NCI-H446 treated with DMSO at 0.1 percent for 48 hours (cell line): ENCODE measurements at regions not wholly inside any gene's neighbourhood (a gene's known extent, or its start where the extent isn't known, plus 50 kb on each side); places are given as distances from the start of the nearest gene placed in this dataset.
"Not testable (repeated sequence)": the region's sequence is repeated elsewhere in the genome, so short reads cannot be mapped to it uniquely, and the experiment has no call there.

Experiments used
- DNase-seq: peaks from one replicate; lab custom pipeline; 2025; lab: John Stamatoyannopoulos, UW

- DNase-seq: no peak
These were observed 157.4 kb upstream of the TNFAIP3 start for GRCh38 chr6:137709424-137710236.

- DNase-seq: no peak
These were observed 155.1 kb upstream of the TNFAIP3 start for GRCh38 chr6:137711972-137712371.

GRCh38 chr6:137712587-137712986 is 154.5 kb upstream of the TNFAIP3 start:
- DNase-seq: no peak

GRCh38 chr6:137715589-137716045 is 151.4 kb upstream of the TNFAIP3 start:
- DNase-seq: no peak

GRCh38 chr6:137717074-137718073 is 149.7 kb upstream of the TNFAIP3 start:
- no peak for DNase-seq

GRCh38 chr6:137718903-137719302 is 148.2 kb upstream of the TNFAIP3 start:
- not testable (repeated sequence) for DNase-seq

GRCh38 chr6:137722749-137723272 is 144.2 kb upstream of the TNFAIP3 start:
- no peak for DNase-seq

GRCh38 chr6:137723273-137724017 is 143.6 kb upstream of the TNFAIP3 start:
- DNase-seq: no peak

GRCh38 chr6:137724018-137724403 is 143.0 kb upstream of the TNFAIP3 start:
- DNase-seq: no peak

- no peak for DNase-seq
These were observed 142.4 kb upstream of the TNFAIP3 start for GRCh38 chr6:137724495-137725211.

GRCh38 chr6:137725949-137726348 is 141.1 kb upstream of the TNFAIP3 start:
- no peak for DNase-seq

- no peak for DNase-seq
These were observed 140.5 kb upstream of the TNFAIP3 start for GRCh38 chr6:137726582-137726981.

- no peak for DNase-seq
These were observed 139.8 kb upstream of the TNFAIP3 start for GRCh38 chr6:137727216-137727765.

- DNase-seq: no peak
These were observed 138.4 kb upstream of the TNFAIP3 start for GRCh38 chr6:137728386-137729349.

GRCh38 chr6:137729866-137730629 is 137.0 kb upstream of the TNFAIP3 start:
- no peak for DNase-seq

GRCh38 chr6:137731600-137731959 is 135.5 kb upstream of the TNFAIP3 start:
- DNase-seq: no peak

- DNase-seq: no peak
These were observed 135.0 kb upstream of the TNFAIP3 start for GRCh38 chr6:137731960-137732616.

GRCh38 chr6:137733372-137733771 is 133.7 kb upstream of the TNFAIP3 start:
- DNase-seq: no peak
